OCI-LY3 (cell line): ENCODE measurements at regions not wholly inside any gene's neighbourhood (a gene's known extent, or its start where the extent isn't known, plus 50 kb on each side); places are given as distances from the start of the nearest gene placed in this dataset.

Experiments
- H2AFZ ChIP-seq: fragments of 200-600, 300-600 bp; shearing (Covaris generic); 2 replicates; pipeline ENCODE4 v1.6.0; 2014; ENCODE audit warnings: antibody characterized with exemption, low read depth, low read length
- H3K27ac ChIP-seq: fragments of 200-600, 300-600 bp; sonication (generic); 2 replicates; pipeline ENCODE4 v1.5.1; 2014; ENCODE audit warnings: mild to moderate bottlenecking, low read length, moderate library complexity, mixed read lengths
- H3K27me3 ChIP-seq: fragments of 200-600, 300-600 bp; sonication (generic); 2 replicates; pipeline ENCODE4 v1.6.1; 2014; ENCODE audit warnings: low read depth, low read length, mixed read lengths
- H3K36me3 ChIP-seq: fragments of 200-600, 300-600 bp; sonication (generic); replicated peaks from 2 replicates; pipeline ENCODE3; 2014; ENCODE audit warnings: low read depth, low read length, mixed read lengths
- H3K4me1 ChIP-seq: fragments of 300-600, 200-600 bp; sonication (generic); 2 replicates; pipeline ENCODE4 v1.6.1; 2014; ENCODE audit warnings: low read length, mixed read lengths
- H3K4me2 ChIP-seq: fragments of 200-600, 300-600 bp; sonication (generic); 2 replicates; pipeline ENCODE4 v1.6.1; 2014; ENCODE audit warnings: low read length, mixed read lengths
- H3K4me3 ChIP-seq: fragments of 300-600, 200-600 bp; sonication (generic); 2 replicates; pipeline ENCODE4 v1.5.1; 2014; ENCODE audit warnings: antibody characterized with exemption, mild to moderate bottlenecking, low read length, moderate library complexity
- H3K79me2 ChIP-seq: fragments of 300-600, 200-600 bp; shearing (Covaris generic); 2 replicates; pipeline ENCODE4 v1.6.1; 2014; ENCODE audit warnings: mild to moderate bottlenecking, low read length, mixed read lengths
- H3K9ac ChIP-seq: fragments of 300-600, 200-600 bp; shearing (Covaris generic); 2 replicates; pipeline ENCODE4 v1.6.0; 2014; ENCODE audit warnings: mild to moderate bottlenecking, low read length, moderate library complexity
- H3K9me3 ChIP-seq: fragments of 200-600, 300-600 bp; shearing (Covaris generic); 2 replicates; pipeline ENCODE4 v1.6.1; 2014; ENCODE audit warnings: low read length, mixed read lengths; ENCODE audit not compliant: insufficient read depth
- H4K20me1 ChIP-seq: fragments of 200-600, 300-600 bp; sonication (generic); 2 replicates; pipeline ENCODE4 v1.6.1; 2016; ENCODE audit warnings: low read length, mixed read lengths; ENCODE audit not compliant: insufficient read depth
- EZH2phosphoT487 ChIP-seq: fragments of 200-600 bp; shearing (Covaris generic); IDR thresholded peaks from 2 replicates; pipeline ENCODE4 v1.6.1; 2018; ENCODE audit warnings: antibody characterized with exemption, mixed run types, low read depth
- TF ChIP-seq, protein P1 (sequence below): fragments of 200-600, 300-600 bp; sonication (generic); IDR thresholded peaks from 2 replicates; pipeline ENCODE4 v1.5.1; 2014; ENCODE audit warnings: antibody characterized with exemption, low read length, low read depth

- Histone ChIP-seq H4K20me1 (no peaks in the 10 kb centered on the region), H3K27me3 (no peaks in the 10 kb centered on the region), H3K9ac (no peak overlapping the region), H3K4me1 (peaks cover 9% of the 10 kb centered on the region), H3K79me2 (no peaks in the 10 kb centered on the region), H3K4me3 (no peak overlapping the region), H3K27ac (no peak overlapping the region), H2AFZ (no peak overlapping the region), H3K36me3 (no peaks in the 10 kb centered on the region), H3K4me2 (no peak overlapping the region), H3K9me3 (no peaks in the 10 kb centered on the region)
- TF ChIP-seq EZH2phosphoT487: no peak
- TF ChIP-seq, protein P1, sequence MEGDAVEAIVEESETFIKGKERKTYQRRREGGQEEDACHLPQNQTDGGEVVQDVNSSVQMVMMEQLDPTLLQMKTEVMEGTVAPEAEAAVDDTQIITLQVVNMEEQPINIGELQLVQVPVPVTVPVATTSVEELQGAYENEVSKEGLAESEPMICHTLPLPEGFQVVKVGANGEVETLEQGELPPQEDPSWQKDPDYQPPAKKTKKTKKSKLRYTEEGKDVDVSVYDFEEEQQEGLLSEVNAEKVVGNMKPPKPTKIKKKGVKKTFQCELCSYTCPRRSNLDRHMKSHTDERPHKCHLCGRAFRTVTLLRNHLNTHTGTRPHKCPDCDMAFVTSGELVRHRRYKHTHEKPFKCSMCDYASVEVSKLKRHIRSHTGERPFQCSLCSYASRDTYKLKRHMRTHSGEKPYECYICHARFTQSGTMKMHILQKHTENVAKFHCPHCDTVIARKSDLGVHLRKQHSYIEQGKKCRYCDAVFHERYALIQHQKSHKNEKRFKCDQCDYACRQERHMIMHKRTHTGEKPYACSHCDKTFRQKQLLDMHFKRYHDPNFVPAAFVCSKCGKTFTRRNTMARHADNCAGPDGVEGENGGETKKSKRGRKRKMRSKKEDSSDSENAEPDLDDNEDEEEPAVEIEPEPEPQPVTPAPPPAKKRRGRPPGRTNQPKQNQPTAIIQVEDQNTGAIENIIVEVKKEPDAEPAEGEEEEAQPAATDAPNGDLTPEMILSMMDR: no peak
Measured at GRCh38 chr7:47196106-47196645, 385.7 kb downstream of the TNS3 start.

GRCh38 chr7:47195641-47196040 is 386.3 kb downstream of the TNS3 start:
- no peak overlapping the region for H3K4me2 ChIP-seq
- no peaks in the 10 kb centered on the region for H4K20me1 ChIP-seq
- H2AFZ ChIP-seq: no peak overlapping the region
- no peaks in the 10 kb centered on the region for H3K79me2 ChIP-seq
- H3K36me3 ChIP-seq: no peaks in the 10 kb centered on the region
- H3K27ac ChIP-seq: no peak overlapping the region
- no peak overlapping the region for H3K9ac ChIP-seq
- peaks cover 9% of the 10 kb centered on the region for H3K4me1 ChIP-seq
- H3K27me3 ChIP-seq: no peaks in the 10 kb centered on the region
- H3K9me3 ChIP-seq: no peaks in the 10 kb centered on the region
- no peak overlapping the region for H3K4me3 ChIP-seq
- no peak for TF ChIP-seq EZH2phosphoT487
- TF ChIP-seq, protein P1: no peak

- no peak overlapping the region for H3K4me2 ChIP-seq
- TF ChIP-seq EZH2phosphoT487: no peak
- TF ChIP-seq, protein P1: no peak
- H3K9ac ChIP-seq: no peak overlapping the region
- no peaks in the 10 kb centered on the region for H4K20me1 ChIP-seq
- no peaks in the 10 kb centered on the region for H3K9me3 ChIP-seq
- no peak overlapping the region for H3K27ac ChIP-seq
- H3K4me3 ChIP-seq: no peak overlapping the region
- H3K36me3 ChIP-seq: no peaks in the 10 kb centered on the region
- H3K4me1 ChIP-seq: peaks cover 9% of the 10 kb centered on the region
- no peaks in the 10 kb centered on the region for H3K79me2 ChIP-seq
- H2AFZ ChIP-seq: no peak overlapping the region
- H3K27me3 ChIP-seq: 0 out of 2 replicates have a peak, but pooled peaks cover 5% of the 10 kb centered on the region
Measured at GRCh38 chr7:47194516-47195057, 387.3 kb downstream of the TNS3 start.

DNA sequence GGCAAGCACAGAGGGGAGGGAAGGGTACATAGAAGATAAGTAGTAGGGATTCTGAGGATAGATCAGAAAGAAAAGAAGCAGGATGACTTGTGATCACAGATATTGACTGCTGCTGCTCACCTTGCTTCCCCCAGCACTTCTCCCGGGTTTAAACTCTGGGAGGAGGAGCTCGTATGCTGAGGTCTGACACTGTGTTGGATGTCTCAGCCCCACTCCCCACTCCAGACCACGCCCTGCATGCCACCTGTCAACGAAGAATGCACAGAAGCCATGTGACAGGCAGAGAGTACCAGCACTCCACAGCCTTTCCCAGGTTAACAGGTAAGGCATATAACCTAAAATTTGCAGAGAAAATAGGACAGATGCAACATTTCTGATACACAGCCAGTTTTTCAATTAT is 388.9 kb downstream of the TNS3 start:
- Histone ChIP-seq H3K79me2 (no peaks in the 10 kb centered on the region), H3K27ac (no peak overlapping the region), H3K4me1 (peaks cover 9% of the 10 kb centered on the region), H3K36me3 (no peaks in the 10 kb centered on the region), H3K9ac (no peak overlapping the region), H3K4me3 (no peak overlapping the region), H3K9me3 (no peaks in the 10 kb centered on the region), H2AFZ (no peak overlapping the region), H3K4me2 (no peak overlapping the region), H4K20me1 (no peaks in the 10 kb centered on the region), H3K27me3 (peaks cover 14% of the 10 kb centered on the region)
- TF ChIP-seq, protein P1: no peak
- TF ChIP-seq EZH2phosphoT487: no peak
